HCT116 (cell line): ENCODE measurements at regions not wholly inside any gene's neighbourhood (a gene's known extent, or its start where the extent isn't known, plus 50 kb on each side); places are given as distances from the start of the nearest gene placed in this dataset.
"Not testable (repeated sequence)": the region's sequence is repeated elsewhere in the genome, so short reads cannot be mapped to it uniquely, and the experiment has no call there.

Experiments used
- ATAC-seq: fragments of 200-7000 bp; cut with Tn5 transposase; 2 replicates; pipeline ENCODE4 v1.9.1; 2020; ENCODE audit warnings: mild to moderate bottlenecking, moderate library complexity
- BruUV-seq: library from RNA; stranded (reverse); fragments of 400-500 nt; replicated peaks from 2 replicates; lab custom pipeline; 2021; lab: Mats Ljungman, UMichigan
- CTCF ChIA-PET: fragments of 300-600 bp; sonication (Branson Sonifier 250); formaldehyde crosslinking; loops from one replicate; lab custom pipeline; 2021; ENCODE audit warnings: antibody characterized with exemption; lab: Charles Lee
- POLR2A ChIA-PET: fragments of 300-600, 350-600 bp; sonication (Branson Sonifier 250); formaldehyde crosslinking; loops from one replicate; lab custom pipeline; 2021; ENCODE audit warnings: antibody characterized with exemption; lab: Charles Lee
- RAD21 ChIA-PET, 2 experiments: fragments of 300-600 bp; sonication (Branson Sonifier 250); formaldehyde crosslinking; loops; one replicate each; lab custom pipeline; 2023; ENCODE audit warnings: low total read pairs in 2 of 2; ENCODE audit not compliant: uncharacterized antibody in 2 of 2, unreplicated experiment in 2 of 2, low non-redundant PET in 1 of 2; lab: Charles Lee
- DNase-seq: peaks from one replicate; pipeline ENCODE4 v3.0.0-alpha.2; 2010; ENCODE audit warnings: low read depth, low spot score
- H2AFZ ChIP-seq: fragments of 200-600 bp; shearing (Covaris generic), sonication (generic); 2 replicates; pipeline ENCODE4 v1.6.1; 2017; ENCODE audit warnings: low read depth, mixed run types, mixed read lengths, antibody characterized with exemption, low read length; ENCODE audit not compliant: poor library complexity, severe bottlenecking
- H3K27ac ChIP-seq: 2 replicates; pipeline ENCODE4 v1.5.1; 2012; ENCODE audit warnings: low read depth, low read length
- H3K27me3 ChIP-seq: fragments of 200-600 bp; sonication (generic); 2 replicates; pipeline ENCODE4 v1.6.1; 2016; ENCODE audit warnings: mixed run types, low read length, mixed read lengths; ENCODE audit not compliant: insufficient read depth
- H3K36me3 ChIP-seq, 2 experiments: fragments of 200-500 bp in 1 of 2; fragments of 200-600 bp in 1 of 2; sonication (Bioruptor generic) in 1 of 2; sonication (generic) in 1 of 2; 2 replicates each; pipeline versions ENCODE4 v1.5.1 to v1.6.1; 2014 to 2016; ENCODE audit warnings: low read length in 2 of 2, inconsistent platforms in 1 of 2, mixed read lengths in 1 of 2, mixed run types in 1 of 2; ENCODE audit not compliant: insufficient read depth in 2 of 2, control insufficient read depth in 1 of 2
- H3K4me1 ChIP-seq, 2 experiments: fragments of 200-600 bp in 1 of 2; sonication (generic) in 1 of 2; 2 replicates each; pipeline versions ENCODE4 v1.5.1 to v1.6.1; 2012 to 2017; ENCODE audit warnings: low read length in 2 of 2, inconsistent platforms in 1 of 2, mild to moderate bottlenecking in 1 of 2, mixed read lengths in 1 of 2, mixed run types in 1 of 2, moderate library complexity in 1 of 2; ENCODE audit not compliant: insufficient read depth in 2 of 2, control insufficient read depth in 1 of 2
- H3K4me2 ChIP-seq: fragments of 200-600 bp; sonication (generic); 2 replicates; pipeline ENCODE4 v1.6.1; 2017; ENCODE audit warnings: mixed run types, low read length, mixed read lengths
- H3K4me3 ChIP-seq, 2 experiments: fragments of 200-600 bp in 1 of 2; sonication (generic) in 1 of 2; replicated peaks in 1 of 2; 2 replicates each; pipeline ENCODE4 v1.5.1; 2011 to 2016; ENCODE audit warnings: low read length in 2 of 2, control low read depth in 1 of 2, low read depth in 1 of 2, mild to moderate bottlenecking in 1 of 2, mixed read lengths in 1 of 2, mixed run types in 1 of 2
- H3K79me2 ChIP-seq: fragments of 200-600 bp; sonication (generic); 2 replicates; pipeline ENCODE4 v1.6.1; 2017; ENCODE audit warnings: mild to moderate bottlenecking, mixed run types, low read length, moderate library complexity, mixed read lengths; ENCODE audit not compliant: insufficient read depth
- H3K9ac ChIP-seq: fragments of 200-600 bp; sonication (generic); 2 replicates; pipeline ENCODE4 v1.6.1; 2016; ENCODE audit warnings: low read length, mixed read lengths
- H3K9me2 ChIP-seq: fragments of 200-600 bp; sonication (generic), shearing (Covaris generic); 2 replicates; pipeline ENCODE4 v1.6.1; 2017; ENCODE audit warnings: mixed run types, mild to moderate bottlenecking, moderate library complexity; ENCODE audit not compliant: insufficient read depth
- H3K9me3 ChIP-seq, 2 experiments: fragments of 200-500 bp in 1 of 2; fragments of 200-600 bp in 1 of 2; sonication (Bioruptor generic) in 1 of 2; sonication (generic) in 1 of 2; 2 replicates each; pipeline ENCODE4 v1.6.1; 2014 to 2017; ENCODE audit warnings: low read length in 2 of 2, mixed read lengths in 2 of 2, inconsistent platforms in 1 of 2, low read depth in 1 of 2, mild to moderate bottlenecking in 1 of 2, mixed run types in 1 of 2, moderate library complexity in 1 of 2; ENCODE audit not compliant: control insufficient read depth in 1 of 2, insufficient read depth in 1 of 2
- H4K20me1 ChIP-seq: fragments of 200-600 bp; sonication (generic), shearing (Covaris generic); 2 replicates; pipeline ENCODE4 v1.6.1; 2017; ENCODE audit warnings: mixed run types, mild to moderate bottlenecking, moderate library complexity; ENCODE audit not compliant: insufficient read depth
- RAD21 ChIP-seq: IDR thresholded peaks from 2 replicates; pipeline ENCODE4 v1.6.1; 2012; ENCODE audit warnings: low read depth, mild to moderate bottlenecking
- SIN3A ChIP-seq: IDR thresholded peaks from 2 replicates; pipeline ENCODE4 v1.6.1; 2012; ENCODE audit warnings: low read depth
- SRF ChIP-seq: IDR thresholded peaks from 2 replicates; pipeline ENCODE4 v1.6.1; 2012; ENCODE audit warnings: low read depth
- ZFX ChIP-seq: fragments of 450-650 bp; IDR thresholded peaks from 2 replicates; pipeline ENCODE4 v1.6.1; 2017
- intact Hi-C: fragments of 100-400 bp; cut with micrococcal nuclease; formaldehyde crosslinking; loops from 2 replicates; pipeline ENCODE4 v1.10.0; 2022
- TF ChIP-seq, protein P1 (sequence below): IDR thresholded peaks from 2 replicates; pipeline ENCODE4 v1.6.1; 2012; ENCODE audit warnings: low read depth
- TF ChIP-seq, protein P2 (sequence below): IDR thresholded peaks from 2 replicates; pipeline ENCODE4 v1.6.1; 2012

DNA sequence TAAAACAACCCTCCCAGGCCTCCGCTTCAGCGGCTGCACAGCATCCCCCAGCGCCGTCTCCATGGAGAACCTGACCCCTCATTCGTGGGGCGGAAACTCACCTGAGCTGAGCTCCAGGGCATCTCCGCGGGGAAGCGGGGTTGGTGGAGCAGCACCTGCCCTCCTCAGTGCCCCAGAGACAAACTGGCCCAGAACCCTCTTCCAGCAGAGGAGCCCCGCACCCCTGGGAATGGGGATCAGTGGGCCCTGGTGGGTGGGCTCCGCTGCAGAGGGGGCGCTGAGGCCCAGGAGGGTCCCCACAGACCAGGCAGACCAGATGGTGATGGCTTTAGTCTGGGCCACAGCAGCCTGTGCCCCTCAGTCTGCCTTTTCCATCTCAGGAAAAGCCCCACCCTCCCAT, 261.2 kb downstream of the ADGRD1 start:
- H3K4me3 ChIP-seq, H3K9me2 ChIP-seq, intact Hi-C loops, DNase-seq, H3K9me3 ChIP-seq, H3K9ac ChIP-seq, RAD21 ChIA-PET, ATAC-seq, POLR2A ChIA-PET, CTCF ChIA-PET, H3K36me3 ChIP-seq, BruUV-seq, H4K20me1 ChIP-seq, H3K79me2 ChIP-seq, H3K27me3 ChIP-seq, H3K4me2 ChIP-seq, H2AFZ ChIP-seq, H3K27ac ChIP-seq: not testable (repeated sequence)
- H3K4me1 ChIP-seq = peaks cover 9 to 14% of the 10 kb centered on the region in 2 experiments; a peak in 3 of 4 replicates

DNA sequence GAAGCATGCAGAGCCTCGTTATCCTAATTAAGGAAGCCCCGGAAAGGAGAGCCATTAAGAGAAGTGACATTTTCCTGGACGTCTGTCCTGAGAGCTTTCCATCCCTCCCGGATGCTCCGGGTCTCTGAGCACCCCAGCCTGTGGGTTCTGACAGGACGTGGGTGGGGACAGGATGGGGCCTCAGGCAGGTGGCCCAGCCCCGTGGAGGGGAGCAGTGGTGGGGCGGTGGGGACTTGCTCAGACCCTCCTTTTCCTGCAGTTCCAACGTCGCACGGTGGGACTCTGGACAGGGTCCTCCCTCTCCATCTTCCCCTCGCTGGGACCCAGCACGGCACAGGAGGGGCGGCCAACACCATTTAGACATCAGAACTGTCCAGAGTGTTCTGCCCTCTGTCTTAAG, 262.9 kb downstream of the ADGRD1 start:
- H3K4me2 ChIP-seq, H3K79me2 ChIP-seq, H3K9me2 ChIP-seq, H3K9ac ChIP-seq, DNase-seq, H4K20me1 ChIP-seq, H3K27ac ChIP-seq, ATAC-seq, CTCF ChIA-PET, H3K27me3 ChIP-seq, H3K36me3 ChIP-seq, H2AFZ ChIP-seq, H3K4me3 ChIP-seq, RAD21 ChIA-PET, BruUV-seq, POLR2A ChIA-PET, H3K9me3 ChIP-seq, intact Hi-C loops: not testable (repeated sequence)
- H3K4me1 ChIP-seq = peaks cover 9 to 14% of the 10 kb centered on the region in 2 experiments; a peak in 3 of 4 replicates

DNA sequence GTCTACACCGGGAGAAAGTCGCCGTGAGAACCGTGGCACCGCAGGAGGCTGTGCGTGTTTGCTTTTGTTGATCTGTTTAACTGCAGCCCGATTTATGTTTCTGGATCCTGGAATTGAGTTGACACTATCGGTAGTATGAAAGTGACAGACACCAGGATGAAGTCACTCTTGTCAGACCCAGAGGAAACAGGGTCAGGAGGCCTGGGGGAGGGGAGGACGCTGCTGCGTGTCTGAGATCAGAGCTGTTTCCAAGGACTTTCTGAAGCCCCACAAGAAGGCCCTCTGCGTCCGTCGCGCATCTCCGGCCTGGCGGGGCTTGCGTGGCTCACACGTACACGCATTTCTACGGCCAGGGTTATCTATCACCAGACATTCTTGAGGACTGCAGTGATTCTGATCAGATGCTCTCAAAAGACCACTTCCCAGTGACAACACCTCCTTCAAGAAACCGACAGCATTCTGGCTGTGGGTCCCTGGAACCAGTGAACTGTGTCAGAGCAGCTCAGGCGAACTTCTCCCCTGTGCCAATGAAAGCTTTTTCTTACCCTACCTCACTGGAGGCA, 263.4 kb downstream of the ADGRD1 start:
- H3K4me3 ChIP-seq = no peak overlapping the region
- H3K36me3 ChIP-seq = no peaks in the 10 kb centered on the region
- H3K9me3 ChIP-seq = no peaks in the 10 kb centered on the region
- H2AFZ ChIP-seq = no peak overlapping the region
- ChIA-PET RAD21 (no interaction called here), POLR2A (no interaction called here), CTCF (no interaction called here)
- no peak for ATAC-seq
- TF ChIP-seq, protein P1, sequence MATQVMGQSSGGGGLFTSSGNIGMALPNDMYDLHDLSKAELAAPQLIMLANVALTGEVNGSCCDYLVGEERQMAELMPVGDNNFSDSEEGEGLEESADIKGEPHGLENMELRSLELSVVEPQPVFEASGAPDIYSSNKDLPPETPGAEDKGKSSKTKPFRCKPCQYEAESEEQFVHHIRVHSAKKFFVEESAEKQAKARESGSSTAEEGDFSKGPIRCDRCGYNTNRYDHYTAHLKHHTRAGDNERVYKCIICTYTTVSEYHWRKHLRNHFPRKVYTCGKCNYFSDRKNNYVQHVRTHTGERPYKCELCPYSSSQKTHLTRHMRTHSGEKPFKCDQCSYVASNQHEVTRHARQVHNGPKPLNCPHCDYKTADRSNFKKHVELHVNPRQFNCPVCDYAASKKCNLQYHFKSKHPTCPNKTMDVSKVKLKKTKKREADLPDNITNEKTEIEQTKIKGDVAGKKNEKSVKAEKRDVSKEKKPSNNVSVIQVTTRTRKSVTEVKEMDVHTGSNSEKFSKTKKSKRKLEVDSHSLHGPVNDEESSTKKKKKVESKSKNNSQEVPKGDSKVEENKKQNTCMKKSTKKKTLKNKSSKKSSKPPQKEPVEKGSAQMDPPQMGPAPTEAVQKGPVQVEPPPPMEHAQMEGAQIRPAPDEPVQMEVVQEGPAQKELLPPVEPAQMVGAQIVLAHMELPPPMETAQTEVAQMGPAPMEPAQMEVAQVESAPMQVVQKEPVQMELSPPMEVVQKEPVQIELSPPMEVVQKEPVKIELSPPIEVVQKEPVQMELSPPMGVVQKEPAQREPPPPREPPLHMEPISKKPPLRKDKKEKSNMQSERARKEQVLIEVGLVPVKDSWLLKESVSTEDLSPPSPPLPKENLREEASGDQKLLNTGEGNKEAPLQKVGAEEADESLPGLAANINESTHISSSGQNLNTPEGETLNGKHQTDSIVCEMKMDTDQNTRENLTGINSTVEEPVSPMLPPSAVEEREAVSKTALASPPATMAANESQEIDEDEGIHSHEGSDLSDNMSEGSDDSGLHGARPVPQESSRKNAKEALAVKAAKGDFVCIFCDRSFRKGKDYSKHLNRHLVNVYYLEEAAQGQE = no peak
- no peak for TF ChIP-seq RAD21
- TF ChIP-seq, protein P2, sequence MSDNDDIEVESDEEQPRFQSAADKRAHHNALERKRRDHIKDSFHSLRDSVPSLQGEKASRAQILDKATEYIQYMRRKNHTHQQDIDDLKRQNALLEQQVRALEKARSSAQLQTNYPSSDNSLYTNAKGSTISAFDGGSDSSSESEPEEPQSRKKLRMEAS = no peak
- no peak for TF ChIP-seq SRF
- TF ChIP-seq ZFX = no peak
- TF ChIP-seq SIN3A = no peak
- H4K20me1 ChIP-seq = no peaks in the 10 kb centered on the region
- peaks cover 9 to 14% of the 10 kb centered on the region in 2 experiments; a peak in 3 of 4 replicates for H3K4me1 ChIP-seq
- BruUV-seq = no TSS peak
- H3K9ac ChIP-seq = no peak overlapping the region
- no peak for DNase-seq
- no peaks in the 10 kb centered on the region for H3K27me3 ChIP-seq
- no peaks in the 10 kb centered on the region for H3K9me2 ChIP-seq
- H3K27ac ChIP-seq = no peak overlapping the region
- no peak overlapping the region for H3K4me2 ChIP-seq
- H3K79me2 ChIP-seq = no peaks in the 10 kb centered on the region
- intact Hi-C loops = no loop called here
